Prostate gland (tissue), 2 donors: ENCODE measurements at regions not wholly inside any gene's neighbourhood (a gene's known extent, or its start where the extent isn't known, plus 50 kb on each side); places are given as distances from the start of the nearest gene placed in this dataset.

Experiments
- CTCF ChIP-seq, 4 experiments: fragments of 200-600 bp in 2 of 4; fragments of 450-650 bp in 2 of 4; sonication (generic) in 2 of 4; IDR thresholded peaks; 1 replicate in 3 of 4; 2 replicates in 1 of 4; pipeline ENCODE4 v1.5.1; 2016 to 2019; ENCODE audit warnings: antibody characterized with exemption in 4 of 4, mild to moderate bottlenecking in 2 of 4, moderate library complexity in 2 of 4
- POLR2A ChIP-seq: fragments of 450-650 bp; IDR thresholded peaks from one replicate; pipeline ENCODE4 v1.6.1; 2016; ENCODE audit warnings: antibody characterized with exemption, mild to moderate bottlenecking

- TF ChIP-seq CTCF (IDR thresholded peaks at IDR 0.05) (no peak), POLR2A (no peak)
These were observed 492.9 kb downstream of the PCDH20 start for GRCh38 chr13:60922576-60923231.
